ENCODE measurements at regions not wholly inside any gene's neighbourhood (a gene's known extent, or its start where the extent isn't known, plus 50 kb on each side); places are given as distances from the start of the nearest gene placed in this dataset.

- no peak for ATAC-seq
- 72 to 73% methylated on average over 1 of the region's 1 CpG for WGBS, 2 donors
Measured at GRCh38 chr4:141389649-141390048, 169.0 kb downstream of the ZNF330 start.

GRCh38 chr4:141390571-141390970, 169.9 kb downstream of the ZNF330 start:
- no peak for ATAC-seq
- intact Hi-C loops (cut with DNase I), result no loop called here
- no peaks in the 10 kb centered on the region for H3K9me3 ChIP-seq
- DNase-seq, result no peak
- WGBS, 2 donors, result 52 to 82% methylated on average over 1 of the region's 1 CpG
- no peaks in the 10 kb centered on the region for H3K36me3 ChIP-seq
- no peak overlapping the region for H3K4me3 ChIP-seq
- H3K27me3 ChIP-seq, result no peaks in the 10 kb centered on the region
- no peak for TF ChIP-seq CTCF (IDR thresholded peaks at IDR 0.05)
- no peak overlapping the region for H3K27ac ChIP-seq
- H3K4me1 ChIP-seq, result no peaks in the 10 kb centered on the region

More at GRCh38 chr4:141389649-141390048, 169.0 kb downstream of the ZNF330 start:
- Histone ChIP-seq H3K4me3 (no peak overlapping the region), H3K27ac (no peak overlapping the region), H3K27me3 (no peaks in the 10 kb centered on the region), H3K4me1 (no peaks in the 10 kb centered on the region), H3K36me3 (no peaks in the 10 kb centered on the region), H3K9me3 (no peaks in the 10 kb centered on the region)
- no peak for DNase-seq
- intact Hi-C loops (cut with DNase I), result no loop called here
- no peak for TF ChIP-seq CTCF (IDR thresholded peaks at IDR 0.05)

- Histone ChIP-seq H3K27ac (no peak overlapping the region), H3K36me3 (no peaks in the 10 kb centered on the region), H3K27me3 (no peaks in the 10 kb centered on the region), H3K4me1 (no peaks in the 10 kb centered on the region), H3K9me3 (peaks cover 0 to 3% (median 0%) of the 10 kb centered on the region in 11 donors), H3K4me3 (no peak overlapping the region)
- ATAC-seq (no peak), DNase-seq (no peak)
- intact Hi-C loops (cut with DNase I), result no loop called here
- no peak for TF ChIP-seq CTCF (IDR thresholded peaks at IDR 0.05)
Measured at GRCh38 chr4:141391293-141391692, 170.6 kb downstream of the ZNF330 start.

GRCh38 chr4:141391771-141392170, 171.1 kb downstream of the ZNF330 start:
- WGBS, 2 donors, result 79% methylated on average over 3 of the region's 3 CpGs
- Histone ChIP-seq H3K36me3 (no peaks in the 10 kb centered on the region), H3K9me3 (peaks cover 0 to 3% (median 0%) of the 10 kb centered on the region in 11 donors), H3K4me1 (no peaks in the 10 kb centered on the region), H3K4me3 (no peak overlapping the region), H3K27me3 (no peaks in the 10 kb centered on the region), H3K27ac (no peak overlapping the region)
- DNase-seq (no peak), ATAC-seq (no peak)
- TF ChIP-seq CTCF (IDR thresholded peaks at IDR 0.05), result no peak
- intact Hi-C loops (cut with DNase I), result no loop called here

Measured in heart right ventricle (tissue), 16 donors.